ENCODE measurements at regions not wholly inside any gene's neighbourhood (a gene's known extent, or its start where the extent isn't known, plus 50 kb on each side); places are given as distances from the start of the nearest gene placed in this dataset.

- Histone ChIP-seq H3K9me3 (ENCODE audit: low read length) (no peaks in the 10 kb centered on the region), H4K20me1 (ENCODE audit: insufficient read depth, low read length) (no peaks in the 10 kb centered on the region), H3K79me2 (ENCODE audit: insufficient read depth, low read depth, low read length) (no peaks in the 10 kb centered on the region), H3K4me1 (ENCODE audit: insufficient read depth, low read length, poor library complexity, severe bottlenecking) (no peaks in the 10 kb centered on the region), H3K27ac (ENCODE audit: low read depth, low read length, poor library complexity, severe bottlenecking) (no peak overlapping the region), H3K4me2 (ENCODE audit: low read length) (no peak overlapping the region), H3K36me3 (ENCODE audit: insufficient read depth, low read length) (no peaks in the 10 kb centered on the region), H2AFZ (ENCODE audit: low read length) (no peak overlapping the region), H3K4me3 (ENCODE audit: low read depth, low read length, poor library complexity, severe bottlenecking) (no peak overlapping the region), H3K9me2 (ENCODE audit: insufficient read depth, low read length) (no peaks in the 10 kb centered on the region)
- ChIA-PET POLR2A (interaction anchor here (0.7 kb wide), 2 partner anchors 18 to 26 kb away, joined by 3 to 8 read pairs; no protein-coding TSS in a partner anchor), CTCF (ENCODE audit: unreplicated experiment) (no interaction called here)
- BruUV-seq (replicated peaks): no TSS peak
- intact Hi-C loops (cut with micrococcal nuclease; ENCODE audit: unreplicated experiment): no loop called here
- TF ChIP-seq EZH2phosphoT487 (IDR thresholded peaks at IDR 0.05; ENCODE audit: borderline replicate concordance, low read depth, low read length) (no peak), CTCF (conservative IDR thresholded peaks at IDR 0.05; ENCODE audit: low read length) (no peak)
- no peak for DNase-seq (ENCODE audit: low spot score)
Measured at GRCh38 chr3:27914199-27914598, 192.1 kb upstream of the EOMES start.

- H3K27ac ChIP-seq (ENCODE audit: low read depth, low read length, poor library complexity, severe bottlenecking): no peak overlapping the region
- POLR2A ChIA-PET: interaction anchor here (0.6 kb wide), 1 partner anchor 33 kb away, joined by 4 read pairs; no protein-coding TSS in a partner anchor
- H3K4me2 ChIP-seq (ENCODE audit: low read length): no peak overlapping the region
- H3K9me3 ChIP-seq (ENCODE audit: low read length): no peaks in the 10 kb centered on the region
- TF ChIP-seq CTCF (conservative IDR thresholded peaks at IDR 0.05; ENCODE audit: low read length): no peak
- TF ChIP-seq EZH2phosphoT487 (IDR thresholded peaks at IDR 0.05; ENCODE audit: borderline replicate concordance, low read depth, low read length): no peak
- no peaks in the 10 kb centered on the region for H3K9me2 ChIP-seq (ENCODE audit: insufficient read depth, low read length)
- no peak overlapping the region for H2AFZ ChIP-seq (ENCODE audit: low read length)
- no peaks in the 10 kb centered on the region for H3K79me2 ChIP-seq (ENCODE audit: insufficient read depth, low read depth, low read length)
- intact Hi-C loops (cut with micrococcal nuclease; ENCODE audit: unreplicated experiment): no loop called here
- H3K4me1 ChIP-seq (ENCODE audit: insufficient read depth, low read length, poor library complexity, severe bottlenecking): no peaks in the 10 kb centered on the region
- CTCF ChIA-PET (ENCODE audit: unreplicated experiment): no interaction called here
- no peaks in the 10 kb centered on the region for H4K20me1 ChIP-seq (ENCODE audit: insufficient read depth, low read length)
- BruUV-seq (replicated peaks): no TSS peak
- H3K4me3 ChIP-seq (ENCODE audit: low read depth, low read length, poor library complexity, severe bottlenecking): no peak overlapping the region
- DNase-seq (ENCODE audit: low spot score): no peak
- no peaks in the 10 kb centered on the region for H3K36me3 ChIP-seq (ENCODE audit: insufficient read depth, low read length)
Measured at GRCh38 chr3:27923349-27924068, 201.4 kb upstream of the EOMES start.

DNA sequence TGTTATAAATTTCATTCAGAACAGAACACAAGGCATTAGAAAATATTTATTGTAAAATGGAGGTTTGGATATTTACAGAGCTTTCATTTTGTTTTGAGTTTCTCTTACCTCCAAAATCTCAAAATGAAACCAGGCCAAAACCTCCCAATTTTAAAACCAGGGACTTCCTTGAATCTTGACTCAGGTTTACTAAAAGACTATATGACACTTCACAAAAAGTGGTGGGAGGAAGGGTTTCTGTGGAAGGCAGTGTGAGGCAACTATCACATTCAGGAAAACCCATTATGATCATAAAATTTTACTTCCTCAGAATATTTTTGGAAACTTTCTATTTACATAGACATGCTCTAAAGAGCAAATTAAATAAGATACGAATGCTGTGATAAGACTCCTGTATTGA, 205.8 kb upstream of the EOMES start:
- H3K79me2 ChIP-seq (ENCODE audit: insufficient read depth, low read depth, low read length): no peaks in the 10 kb centered on the region
- H3K4me3 ChIP-seq (ENCODE audit: low read depth, low read length, poor library complexity, severe bottlenecking): no peak overlapping the region
- TF ChIP-seq EZH2phosphoT487 (IDR thresholded peaks at IDR 0.05; ENCODE audit: borderline replicate concordance, low read depth, low read length): no peak
- no peak for TF ChIP-seq CTCF (conservative IDR thresholded peaks at IDR 0.05; ENCODE audit: low read length)
- no peak overlapping the region for H3K4me2 ChIP-seq (ENCODE audit: low read length)
- intact Hi-C loops (cut with micrococcal nuclease; ENCODE audit: unreplicated experiment): no loop called here
- no peak for DNase-seq (ENCODE audit: low spot score)
- no peaks in the 10 kb centered on the region for H3K4me1 ChIP-seq (ENCODE audit: insufficient read depth, low read length, poor library complexity, severe bottlenecking)
- BruUV-seq (replicated peaks): no TSS peak
- ChIA-PET POLR2A (interaction anchor here (0.7 kb wide), 1 partner anchor 338 kb away, joined by 3 read pairs; no protein-coding TSS in a partner anchor), CTCF (ENCODE audit: unreplicated experiment) (no interaction called here)
- H2AFZ ChIP-seq (ENCODE audit: low read length): no peak overlapping the region
- H4K20me1 ChIP-seq (ENCODE audit: insufficient read depth, low read length): no peaks in the 10 kb centered on the region
- no peaks in the 10 kb centered on the region for H3K9me2 ChIP-seq (ENCODE audit: insufficient read depth, low read length)
- no peak overlapping the region for H3K27ac ChIP-seq (ENCODE audit: low read depth, low read length, poor library complexity, severe bottlenecking)
- no peaks in the 10 kb centered on the region for H3K9me3 ChIP-seq (ENCODE audit: low read length)
- no peaks in the 10 kb centered on the region for H3K36me3 ChIP-seq (ENCODE audit: insufficient read depth, low read length)
